ENCODE measurements at regions not wholly inside any gene's neighbourhood (a gene's known extent, or its start where the extent isn't known, plus 50 kb on each side); places are given as distances from the start of the nearest gene placed in this dataset.

DNA sequence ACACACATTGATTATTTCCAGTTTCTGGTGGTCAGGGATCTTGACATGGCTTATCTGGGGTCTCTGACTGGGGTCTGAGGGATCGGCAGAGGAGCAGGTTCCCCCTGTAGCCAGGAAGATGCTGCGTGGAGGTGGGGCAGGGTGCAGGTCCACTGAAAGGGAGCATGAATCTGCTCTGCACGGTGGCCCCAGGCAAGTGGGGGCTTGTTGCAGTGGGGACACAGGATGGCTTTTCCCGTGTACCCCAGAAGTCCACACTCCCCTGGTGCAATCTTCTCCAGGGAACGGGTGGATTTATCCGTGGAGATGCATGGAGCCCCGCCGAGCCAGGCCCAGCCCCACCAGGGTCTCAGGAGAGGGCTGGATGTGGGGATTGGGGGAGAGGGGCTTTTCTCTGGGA lies 210.4 kb upstream of the C14orf180 start:
- no peak overlapping the region for H3K4me3 ChIP-seq
- intact Hi-C loops (cut with DNase I; ENCODE audit: low total_unique reads), result no loop called here
- H3K4me1 ChIP-seq, result no peaks in the 10 kb centered on the region
- no peak for DNase-seq
- TF ChIP-seq, protein P1, sequence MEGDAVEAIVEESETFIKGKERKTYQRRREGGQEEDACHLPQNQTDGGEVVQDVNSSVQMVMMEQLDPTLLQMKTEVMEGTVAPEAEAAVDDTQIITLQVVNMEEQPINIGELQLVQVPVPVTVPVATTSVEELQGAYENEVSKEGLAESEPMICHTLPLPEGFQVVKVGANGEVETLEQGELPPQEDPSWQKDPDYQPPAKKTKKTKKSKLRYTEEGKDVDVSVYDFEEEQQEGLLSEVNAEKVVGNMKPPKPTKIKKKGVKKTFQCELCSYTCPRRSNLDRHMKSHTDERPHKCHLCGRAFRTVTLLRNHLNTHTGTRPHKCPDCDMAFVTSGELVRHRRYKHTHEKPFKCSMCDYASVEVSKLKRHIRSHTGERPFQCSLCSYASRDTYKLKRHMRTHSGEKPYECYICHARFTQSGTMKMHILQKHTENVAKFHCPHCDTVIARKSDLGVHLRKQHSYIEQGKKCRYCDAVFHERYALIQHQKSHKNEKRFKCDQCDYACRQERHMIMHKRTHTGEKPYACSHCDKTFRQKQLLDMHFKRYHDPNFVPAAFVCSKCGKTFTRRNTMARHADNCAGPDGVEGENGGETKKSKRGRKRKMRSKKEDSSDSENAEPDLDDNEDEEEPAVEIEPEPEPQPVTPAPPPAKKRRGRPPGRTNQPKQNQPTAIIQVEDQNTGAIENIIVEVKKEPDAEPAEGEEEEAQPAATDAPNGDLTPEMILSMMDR (IDR thresholded peaks at IDR 0.05), result no peak
- peaks cover 0 to 53% of the 10 kb centered on the region in 2 donors for H3K27me3 ChIP-seq
- H3K36me3 ChIP-seq, result no peaks in the 10 kb centered on the region
- H3K27ac ChIP-seq, result no peak overlapping the region
- H3K9me3 ChIP-seq, result peaks cover 0 to 16% (median 0%) of the 10 kb centered on the region in 3 donors

DNA sequence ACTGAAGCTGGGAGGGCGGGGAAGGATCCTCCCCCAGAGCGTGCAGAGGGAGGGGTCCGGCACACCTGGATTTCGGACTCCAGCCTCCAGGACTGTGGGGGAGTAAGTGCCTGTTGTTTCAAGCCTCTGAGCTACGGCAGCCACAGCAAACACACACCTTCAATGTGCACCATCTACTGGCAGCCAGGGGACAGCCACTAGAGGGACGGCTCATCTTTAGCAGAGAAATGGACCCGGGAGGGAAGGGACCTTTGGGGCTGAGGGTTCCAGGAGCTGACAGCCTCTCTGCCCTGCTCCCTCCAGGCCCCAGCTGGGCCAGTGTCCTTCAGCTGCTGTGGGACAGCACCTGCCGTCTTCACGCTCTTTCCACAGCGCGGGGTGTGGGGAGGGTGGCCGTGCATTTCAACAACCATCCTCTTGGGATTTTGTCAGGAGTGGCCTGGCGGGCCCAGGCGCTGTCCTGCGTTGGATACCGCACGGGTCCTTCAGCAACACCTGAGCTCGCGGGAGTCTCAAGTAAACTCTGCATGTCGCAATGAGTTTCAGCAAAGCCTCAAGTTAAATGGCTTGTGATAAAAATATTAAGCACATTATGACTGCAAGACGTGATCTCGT lies 209.2 kb upstream of the C14orf180 start:
- Histone ChIP-seq H3K27me3 (peaks cover 0 to 59% of the 10 kb centered on the region in 2 donors), H3K36me3 (no peaks in the 10 kb centered on the region), H3K27ac (no peak overlapping the region), H3K4me1 (no peaks in the 10 kb centered on the region), H3K9me3 (peaks cover 0 to 8% (median 0%) of the 10 kb centered on the region in 3 donors), H3K4me3 (no peak overlapping the region)
- DNase-seq, result no peak
- intact Hi-C loops (cut with DNase I; ENCODE audit: low total_unique reads), result no loop called here
- TF ChIP-seq, protein P1 (IDR thresholded peaks at IDR 0.05), result no peak

DNA sequence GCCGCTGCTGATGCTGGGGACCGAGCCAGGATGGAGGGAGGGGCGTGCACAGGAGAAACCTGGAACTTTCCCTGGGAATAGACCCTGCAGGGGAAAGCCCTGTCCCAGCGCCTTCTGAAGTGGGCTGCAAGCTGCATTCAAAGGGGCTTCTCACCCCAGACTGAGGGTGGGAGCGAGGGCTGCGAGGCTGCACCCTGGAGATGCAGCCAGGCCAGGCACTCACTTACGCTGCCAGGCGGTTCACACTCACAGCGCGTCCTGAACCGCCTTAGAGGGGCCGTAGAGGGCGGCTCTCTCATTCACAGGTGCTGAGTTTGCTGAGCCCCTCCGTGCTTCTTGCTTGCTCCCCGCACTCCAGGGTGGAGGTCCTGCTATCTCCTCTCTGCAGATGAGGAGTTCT lies 208.5 kb upstream of the C14orf180 start:
- no peak for DNase-seq
- TF ChIP-seq, protein P1 (IDR thresholded peaks at IDR 0.05), result no peak
- peaks cover 0 to 8% (median 0%) of the 10 kb centered on the region in 3 donors for H3K9me3 ChIP-seq
- no peak overlapping the region for H3K27ac ChIP-seq
- H3K36me3 ChIP-seq, result no peaks in the 10 kb centered on the region
- H3K4me1 ChIP-seq, result no peaks in the 10 kb centered on the region
- no peak overlapping the region for H3K4me3 ChIP-seq
- H3K27me3 ChIP-seq, result peaks cover 0 to 59% of the 10 kb centered on the region in 2 donors
- intact Hi-C loops (cut with DNase I; ENCODE audit: low total_unique reads), result no loop called here

DNA sequence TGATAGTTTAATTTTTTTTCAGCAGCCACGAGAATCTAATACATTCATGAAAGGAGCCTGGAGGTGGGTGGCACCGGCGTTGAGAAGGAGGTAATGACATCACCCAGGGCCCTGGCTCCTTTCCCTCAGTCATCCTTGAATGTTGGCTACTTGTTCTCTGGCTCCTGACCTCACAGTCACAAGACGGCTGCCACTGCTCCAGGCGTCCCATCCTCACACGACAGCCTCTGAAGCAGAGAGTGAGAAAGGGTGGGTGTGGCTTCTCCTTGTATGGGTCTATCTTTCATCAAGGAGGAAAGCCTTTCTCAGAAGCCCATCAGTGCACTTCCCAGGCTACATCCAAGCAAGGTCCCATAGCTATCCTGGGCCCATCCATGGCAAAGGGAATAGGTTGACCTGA lies 207.6 kb upstream of the C14orf180 start:
- DNase-seq, result no peak
- no peak overlapping the region for H3K4me3 ChIP-seq
- TF ChIP-seq, protein P1 (IDR thresholded peaks at IDR 0.05), result no peak
- H3K36me3 ChIP-seq, result no peaks in the 10 kb centered on the region
- H3K27me3 ChIP-seq, result peaks cover 0 to 59% of the 10 kb centered on the region in 2 donors
- intact Hi-C loops (cut with DNase I; ENCODE audit: low total_unique reads), result no loop called here
- peaks cover 0 to 5% (median 0%) of the 10 kb centered on the region in 3 donors for H3K9me3 ChIP-seq
- no peaks in the 10 kb centered on the region for H3K4me1 ChIP-seq
- H3K27ac ChIP-seq, result no peak overlapping the region

DNA sequence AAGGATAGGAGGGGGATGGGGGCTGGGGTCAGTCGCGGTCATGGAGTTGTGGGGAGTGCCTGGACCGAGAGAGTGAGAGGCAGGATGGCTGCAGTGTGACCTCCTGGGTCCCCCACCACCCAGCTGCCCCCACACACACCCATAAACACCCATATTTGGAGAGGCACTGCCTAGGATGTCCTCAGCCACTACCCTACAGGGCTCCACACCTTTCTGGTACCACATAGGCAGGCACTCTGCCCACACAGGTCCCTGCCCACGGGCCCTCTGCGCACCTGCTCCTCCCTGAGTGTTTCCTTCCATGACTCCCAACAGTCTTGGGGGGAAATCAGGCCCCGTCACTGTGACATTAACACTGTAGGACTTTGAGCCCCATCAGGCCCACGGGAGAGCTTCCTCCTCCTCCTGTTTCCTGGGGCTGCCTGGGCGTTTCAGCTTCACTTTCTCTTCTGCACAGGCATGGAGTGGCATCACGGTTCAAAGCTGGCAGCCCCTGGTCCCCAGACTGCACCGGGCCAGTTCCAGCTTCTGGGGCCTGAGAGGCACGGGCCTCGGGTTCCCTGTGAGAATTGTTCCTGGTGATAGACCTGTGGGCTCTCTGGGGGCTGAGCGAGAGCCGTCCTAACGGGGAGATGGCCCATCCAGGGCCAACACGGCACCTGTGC lies 207.0 kb upstream of the C14orf180 start:
- peaks cover 0 to 4% (median 0%) of the 10 kb centered on the region in 3 donors for H3K9me3 ChIP-seq
- no peaks in the 10 kb centered on the region for H3K36me3 ChIP-seq
- H3K27me3 ChIP-seq, result peaks cover 0 to 60% of the 10 kb centered on the region in 2 donors
- DNase-seq, result no peak
- TF ChIP-seq, protein P1 (IDR thresholded peaks at IDR 0.05), result no peak
- intact Hi-C loops (cut with DNase I; ENCODE audit: low total_unique reads), result no loop called here
- no peak overlapping the region for H3K4me3 ChIP-seq
- H3K27ac ChIP-seq, result no peak overlapping the region
- no peaks in the 10 kb centered on the region for H3K4me1 ChIP-seq

Data from tibial artery (tissue), 4 donors.